ENCODE measurements at regions not wholly inside any gene's neighbourhood (a gene's known extent, or its start where the extent isn't known, plus 50 kb on each side); places are given as distances from the start of the nearest gene placed in this dataset.

GRCh38 chr4:152068866-152069265, 308.1 kb upstream of the GATB start:
- TF ChIP-seq ZBTB7A (IDR thresholded peaks at IDR 0.05; ENCODE audit: low read depth) (no peak), YY1 (IDR thresholded peaks at IDR 0.05; ENCODE audit: low read depth) (no peak), CREB1 (IDR thresholded peaks at IDR 0.05; ENCODE audit: low read depth) (no peak), RAD21 (IDR thresholded peaks at IDR 0.05; ENCODE audit: low read depth) (no peak), MAX (IDR thresholded peaks at IDR 0.05) (no peak), TAF1 (IDR thresholded peaks at IDR 0.05; ENCODE audit: low read depth) (no peak), USF1 (IDR thresholded peaks at IDR 0.05) (no peak), EGR1 (IDR thresholded peaks at IDR 0.05) (no peak), REST (IDR thresholded peaks at IDR 0.05; ENCODE audit: low read depth) (no peak), FOXM1 (IDR thresholded peaks at IDR 0.05; ENCODE audit: borderline replicate concordance, low read depth) (no peak), TCF12 (IDR thresholded peaks at IDR 0.05; ENCODE audit: low read depth) (no peak)

- no peak for TF ChIP-seq ZBTB7A (IDR thresholded peaks at IDR 0.05; ENCODE audit: low read depth)
- no peak for TF ChIP-seq CREB1 (IDR thresholded peaks at IDR 0.05; ENCODE audit: low read depth)
- no peak for TF ChIP-seq EGR1 (IDR thresholded peaks at IDR 0.05)
- TF ChIP-seq FOXM1 (IDR thresholded peaks at IDR 0.05; ENCODE audit: borderline replicate concordance, low read depth): no peak
- TF ChIP-seq CEBPB (IDR thresholded peaks at IDR 0.05): no peak
- TF ChIP-seq YY1 (IDR thresholded peaks at IDR 0.05; ENCODE audit: low read depth): no peak
- TF ChIP-seq REST (IDR thresholded peaks at IDR 0.05; ENCODE audit: low read depth): no peak
- no peak for TF ChIP-seq TEAD4 (IDR thresholded peaks at IDR 0.05)
- no peak for TF ChIP-seq NFIC (IDR thresholded peaks at IDR 0.05)
- TF ChIP-seq EP300 (IDR thresholded peaks at IDR 0.05; ENCODE audit: borderline replicate concordance): no peak
- TF ChIP-seq TAF1 (IDR thresholded peaks at IDR 0.05; ENCODE audit: low read depth): no peak
- TF ChIP-seq USF1 (IDR thresholded peaks at IDR 0.05): no peak
- no peak for TF ChIP-seq RAD21 (IDR thresholded peaks at IDR 0.05; ENCODE audit: low read depth)
- TF ChIP-seq MAX (IDR thresholded peaks at IDR 0.05): no peak
- no peak for TF ChIP-seq TCF12 (IDR thresholded peaks at IDR 0.05; ENCODE audit: low read depth)
Measured at GRCh38 chr4:152065545-152065944, 304.7 kb upstream of the GATB start.

GRCh38 chr4:152064753-152065152, 303.9 kb upstream of the GATB start:
- TF ChIP-seq CREB1 (IDR thresholded peaks at IDR 0.05; ENCODE audit: low read depth): no peak
- no peak for TF ChIP-seq EP300 (IDR thresholded peaks at IDR 0.05; ENCODE audit: borderline replicate concordance)
- TF ChIP-seq EGR1 (IDR thresholded peaks at IDR 0.05): no peak
- TF ChIP-seq YY1 (IDR thresholded peaks at IDR 0.05; ENCODE audit: low read depth): no peak
- TF ChIP-seq ZBTB7A (IDR thresholded peaks at IDR 0.05; ENCODE audit: low read depth): no peak
- TF ChIP-seq NFIC (IDR thresholded peaks at IDR 0.05): no peak
- TF ChIP-seq FOXM1 (IDR thresholded peaks at IDR 0.05; ENCODE audit: borderline replicate concordance, low read depth): no peak
- no peak for TF ChIP-seq USF1 (IDR thresholded peaks at IDR 0.05)
- TF ChIP-seq TAF1 (IDR thresholded peaks at IDR 0.05; ENCODE audit: low read depth): no peak
- TF ChIP-seq MAX (IDR thresholded peaks at IDR 0.05): no peak
- no peak for TF ChIP-seq CEBPB (IDR thresholded peaks at IDR 0.05)

GRCh38 chr4:152064282-152064681, 303.5 kb upstream of the GATB start:
- TF ChIP-seq FOXM1 (IDR thresholded peaks at IDR 0.05; ENCODE audit: borderline replicate concordance, low read depth) (no peak), TAF1 (IDR thresholded peaks at IDR 0.05; ENCODE audit: low read depth) (no peak), TCF12 (IDR thresholded peaks at IDR 0.05; ENCODE audit: low read depth) (no peak), TEAD4 (IDR thresholded peaks at IDR 0.05) (no peak), NFIC (IDR thresholded peaks at IDR 0.05) (no peak), RAD21 (IDR thresholded peaks at IDR 0.05; ENCODE audit: low read depth) (no peak), EGR1 (IDR thresholded peaks at IDR 0.05) (no peak)

- TF ChIP-seq REST (IDR thresholded peaks at IDR 0.05; ENCODE audit: low read depth): no peak
- TF ChIP-seq TEAD4 (IDR thresholded peaks at IDR 0.05): no peak
- TF ChIP-seq EGR1 (IDR thresholded peaks at IDR 0.05): no peak
- no peak for TF ChIP-seq CEBPB (IDR thresholded peaks at IDR 0.05)
- TF ChIP-seq TAF1 (IDR thresholded peaks at IDR 0.05; ENCODE audit: low read depth): no peak
- TF ChIP-seq MAX (IDR thresholded peaks at IDR 0.05): no peak
- no peak for TF ChIP-seq YY1 (IDR thresholded peaks at IDR 0.05; ENCODE audit: low read depth)
- no peak for TF ChIP-seq ZBTB7A (IDR thresholded peaks at IDR 0.05; ENCODE audit: low read depth)
Measured at GRCh38 chr4:152063621-152064240, 302.9 kb upstream of the GATB start.
